GM21381 (cell line): ENCODE measurements at regions not wholly inside any gene's neighbourhood (a gene's known extent, or its start where the extent isn't known, plus 50 kb on each side); places are given as distances from the start of the nearest gene placed in this dataset.
"Not testable (repeated sequence)": the region's sequence is repeated elsewhere in the genome, so short reads cannot be mapped to it uniquely, and the experiment has no call there.

ENCODE experiments used
- ATAC-seq: cut with Tn5 transposase; IDR thresholded peaks from one replicate; pipeline ENCODE4 v1.9.1; 2021; ENCODE audit warnings: mild to moderate bottlenecking, moderate library complexity; ENCODE audit not compliant: unreplicated experiment

GRCh38 chr18:78871618-78872017, 108.0 kb upstream of the SALL3 start:
- ATAC-seq: no peak

- ATAC-seq: no peak
Observed at GRCh38 chr18:78873926-78874500, 105.6 kb upstream of the SALL3 start.

GRCh38 chr18:78875016-78875777, 104.4 kb upstream of the SALL3 start:
- no peak for ATAC-seq

- ATAC-seq: no peak
Observed at GRCh38 chr18:78875778-78876650, 103.6 kb upstream of the SALL3 start.

- ATAC-seq: no peak
Observed at GRCh38 chr18:78876868-78877267, 102.8 kb upstream of the SALL3 start.

- no peak for ATAC-seq
Observed at GRCh38 chr18:78878335-78878734, 101.3 kb upstream of the SALL3 start.

GRCh38 chr18:78879072-78879883, 100.3 kb upstream of the SALL3 start:
- not testable (repeated sequence) for ATAC-seq

- no peak for ATAC-seq
Observed at GRCh38 chr18:78882585-78882984, 97.0 kb upstream of the SALL3 start.

- ATAC-seq: no peak
Observed at GRCh38 chr18:78883501-78883900, 96.1 kb upstream of the SALL3 start.

- no peak for ATAC-seq
Observed at GRCh38 chr18:78884502-78884901, 95.1 kb upstream of the SALL3 start.

GRCh38 chr18:78889250-78889649, 90.4 kb upstream of the SALL3 start:
- ATAC-seq: no peak

- no peak for ATAC-seq
Observed at GRCh38 chr18:78890388-78890787, 89.2 kb upstream of the SALL3 start.

- ATAC-seq: no peak
Observed at GRCh38 chr18:78891185-78891762, 88.3 kb upstream of the SALL3 start.

GRCh38 chr18:78892177-78892576, 87.4 kb upstream of the SALL3 start:
- ATAC-seq: no peak

- ATAC-seq: no peak
Observed at GRCh38 chr18:78892721-78893120, 86.9 kb upstream of the SALL3 start.

GRCh38 chr18:78893281-78894032, 86.2 kb upstream of the SALL3 start:
- no peak for ATAC-seq

- no peak for ATAC-seq
Observed at GRCh38 chr18:78894033-78894305, 85.6 kb upstream of the SALL3 start.

GRCh38 chr18:78895207-78896001, 84.2 kb upstream of the SALL3 start:
- ATAC-seq: no peak
